Pancreas (tissue), 10 donors: ENCODE measurements at regions not wholly inside any gene's neighbourhood (a gene's known extent, or its start where the extent isn't known, plus 50 kb on each side); places are given as distances from the start of the nearest gene placed in this dataset.
"Not testable (repeated sequence)": the region's sequence is repeated elsewhere in the genome, so short reads cannot be mapped to it uniquely, and the experiment has no call there.

Experiments
- ATAC-seq, 4 donors: fragments of 200-7000 bp; cut with Tn5 transposase; one replicate each; pipeline versions ENCODE4 v1.8.0 to v1.9.1; 2020; ENCODE audit warnings: mild to moderate bottlenecking in 4 of 4, moderate library complexity in 4 of 4
- DNase-seq, 6 donors: peaks; one replicate each; pipeline ENCODE4 v3.0.0-alpha.2; 2020
- FAIRE-seq: peaks from 2 replicates; lab custom pipeline; 2012; peaks lifted over from hg19 to GRCh38; lab: Jason Lieb, UNC
- H3K27ac ChIP-seq, 4 donors: fragments of 200-600 bp; sonication (generic); 1 replicate in 3 of 4; 2 replicates in 1 of 4; pipeline versions ENCODE4 v1.5.0 to v1.8.0; 2020
- H3K27me3 ChIP-seq, 4 donors: fragments of 200-600 bp; one replicate each; pipeline ENCODE4 v1.8.0; 2021
- H3K36me3 ChIP-seq, 3 donors: fragments of 200-600 bp; sonication (generic) in 1 of 3; one replicate each; pipeline versions ENCODE4 v1.5.0 to v1.8.0; 2020 to 2021
- H3K4me1 ChIP-seq, 3 donors: fragments of 200-600 bp; one replicate each; pipeline ENCODE4 v1.8.0; 2021
- H3K4me3 ChIP-seq, 4 donors: fragments of 200-600 bp; sonication (generic) in 2 of 4; one replicate each; pipeline versions ENCODE4 v1.5.0 to v1.8.0; 2020 to 2021
- H3K9me3 ChIP-seq, 4 donors: fragments of 200-600 bp; one replicate each; pipeline ENCODE4 v1.8.0; 2021
- CTCF ChIP-seq, 4 donors: fragments of 200-600 bp; sonication (generic) in 3 of 4; IDR thresholded peaks; one replicate each; pipeline versions ENCODE4 v1.5.0 to v1.8.0; 2021; ENCODE audit warnings: antibody characterized with exemption in 4 of 4
- WGBS, 2 donors: extraction: QIAGEN DNeasy Blood & Tissue Kit; methylation state at CpG; one replicate each; pipeline ENCODE4 v1.1.7; 2013; 5-methylcytosine and 5-hydroxymethylcytosine counted together
- intact Hi-C, 3 donors: fragments of 100-400 bp; cut with DNase I; formaldehyde crosslinking; loops; one replicate each; pipeline versions ENCODE4 v1.11.1 to v1.14.2; 2022
- donor health status: healthy with polysubstance abuse.
- donor health status: DM: no; HTN: no; CAD: no; lungs with moderate emphysema.
- donor health status: DM: no; HTN: no; CAD: no.
- donor health status: control.
- donor health status: control.
- donor health status: Bipolar disorder and iron deficiency.
- donor health status: DM: yes; HTN: yes; CAD: no.
- donor health status: DM: no; HTN: no; CAD: no.
- donor health status: DM: no; HTN: no; CAD: no.
- donor health status: DM: yes; HTN: yes; CAD: no.

GRCh38 chr1:844472-845026, 79.2 kb upstream of the SAMD11 start:
- Histone ChIP-seq H3K27ac (no peak overlapping the region), H3K36me3 (no peaks in the 10 kb centered on the region), H3K4me1 (no peaks in the 10 kb centered on the region), H3K4me3 (no peak overlapping the region), H3K27me3 (no peaks in the 10 kb centered on the region), H3K9me3 (no peaks in the 10 kb centered on the region)
- intact Hi-C loops: no loop called here
- no peak for TF ChIP-seq CTCF (IDR thresholded peaks at IDR 0.05)
- 81 to 94% methylated on average over 12 to 13 of the region's 13 CpGs for WGBS, 2 donors
- no peak for DNase-seq
- FAIRE-seq: no peak
- no peak for ATAC-seq

- H3K27me3 ChIP-seq, FAIRE-seq, H3K27ac ChIP-seq, ATAC-seq, H3K4me3 ChIP-seq, DNase-seq, H3K9me3 ChIP-seq, intact Hi-C loops, H3K36me3 ChIP-seq, H3K4me1 ChIP-seq: not testable (repeated sequence)
- WGBS, 2 donors: 90 to 91% methylated on average over 3 of the region's 3 CpGs
Observed at GRCh38 chr1:845641-846040, 78.1 kb upstream of the SAMD11 start.

GRCh38 chr1:849873-850272, 73.8 kb upstream of the SAMD11 start:
- H3K9me3 ChIP-seq, H3K27me3 ChIP-seq, H3K36me3 ChIP-seq, DNase-seq, H3K4me3 ChIP-seq, ATAC-seq, H3K4me1 ChIP-seq, intact Hi-C loops, H3K27ac ChIP-seq, FAIRE-seq: not testable (repeated sequence)
- 87 to 91% methylated on average over 4 of the region's 4 CpGs for WGBS, 2 donors

GRCh38 chr1:850318-850717, 73.4 kb upstream of the SAMD11 start:
- peak in 2 of 4 donors; percentile 21 to 42 for ATAC-seq
- DNase-seq, H3K36me3 ChIP-seq, intact Hi-C loops, FAIRE-seq, H3K27me3 ChIP-seq, H3K4me1 ChIP-seq, H3K9me3 ChIP-seq, H3K4me3 ChIP-seq, H3K27ac ChIP-seq: not testable (repeated sequence)
- WGBS, 2 donors: 94 to 97% methylated on average over 4 of the region's 4 CpGs

- DNase-seq, H3K4me1 ChIP-seq, H3K9me3 ChIP-seq, H3K27ac ChIP-seq, H3K4me3 ChIP-seq, FAIRE-seq, intact Hi-C loops, H3K27me3 ChIP-seq, H3K36me3 ChIP-seq: not testable (repeated sequence)
- WGBS, 2 donors: 85 to 93% methylated on average over 7 to 14 of the region's 17 CpGs
- ATAC-seq: peak in 1 of 4 donors; percentile 16
Observed at GRCh38 chr1:851398-851797, 72.3 kb upstream of the SAMD11 start.

GRCh38 chr1:851841-852240, 71.9 kb upstream of the SAMD11 start:
- 78 to 82% methylated on average over 8 of the region's 9 CpGs for WGBS, 2 donors
- intact Hi-C loops, H3K4me1 ChIP-seq, H3K36me3 ChIP-seq, DNase-seq, H3K4me3 ChIP-seq, H3K9me3 ChIP-seq, H3K27me3 ChIP-seq, FAIRE-seq, H3K27ac ChIP-seq: not testable (repeated sequence)
- ATAC-seq: peak in 2 of 4 donors; percentile 43 to 45

- FAIRE-seq, ATAC-seq, H3K4me3 ChIP-seq, H3K9me3 ChIP-seq, DNase-seq, H3K4me1 ChIP-seq, H3K36me3 ChIP-seq, intact Hi-C loops, H3K27ac ChIP-seq, H3K27me3 ChIP-seq: not testable (repeated sequence)
- WGBS, 2 donors: 84 to 90% methylated on average over 15 to 16 of the region's 16 CpGs
Observed at GRCh38 chr1:855202-855981, 68.3 kb upstream of the SAMD11 start.

- FAIRE-seq, H3K27me3 ChIP-seq, H3K9me3 ChIP-seq, H3K4me3 ChIP-seq, H3K36me3 ChIP-seq, intact Hi-C loops, H3K4me1 ChIP-seq, DNase-seq, H3K27ac ChIP-seq, ATAC-seq: not testable (repeated sequence)
- WGBS, 2 donors: 72 to 82% methylated on average over 9 of the region's 10 CpGs
Observed at GRCh38 chr1:856541-857057, 67.1 kb upstream of the SAMD11 start.

- DNase-seq, H3K4me3 ChIP-seq, H3K36me3 ChIP-seq, FAIRE-seq, intact Hi-C loops, H3K27me3 ChIP-seq, H3K27ac ChIP-seq, H3K9me3 ChIP-seq, H3K4me1 ChIP-seq: not testable (repeated sequence)
- ATAC-seq: peak; percentile 66 to 83 (median 79)
- 18 to 20% methylated on average over 15 of the region's 16 CpGs for WGBS, 2 donors
Observed at GRCh38 chr1:857926-858648, 65.6 kb upstream of the SAMD11 start.

- FAIRE-seq, H3K36me3 ChIP-seq, H3K4me1 ChIP-seq, H3K27ac ChIP-seq, H3K27me3 ChIP-seq, H3K4me3 ChIP-seq, H3K9me3 ChIP-seq, intact Hi-C loops: not testable (repeated sequence)
- peak; percentile 84 to 90 (median 87) for ATAC-seq
- DNase-seq: peak; percentile 53 to 84 (median 72)
- WGBS, 2 donors: 4 to 7% methylated on average over 9 to 11 of the region's 12 CpGs
Observed at GRCh38 chr1:858649-859041, 65.1 kb upstream of the SAMD11 start.

GRCh38 chr1:860941-861340, 62.8 kb upstream of the SAMD11 start:
- H3K27ac ChIP-seq, intact Hi-C loops, H3K27me3 ChIP-seq, H3K4me3 ChIP-seq, H3K9me3 ChIP-seq, ATAC-seq, H3K36me3 ChIP-seq, FAIRE-seq, DNase-seq, H3K4me1 ChIP-seq: not testable (repeated sequence)
- WGBS, 2 donors: 29 to 51% methylated on average over 4 to 10 of the region's 11 CpGs
